ENCODE measurements at regions not wholly inside any gene's neighbourhood (a gene's known extent, or its start where the extent isn't known, plus 50 kb on each side); places are given as distances from the start of the nearest gene placed in this dataset.
"Not testable (repeated sequence)": the region's sequence is repeated elsewhere in the genome, so short reads cannot be mapped to it uniquely, and the experiment has no call there.

GRCh38 chr6:1175877-1176276 lies 136.0 kb upstream of the FOXQ1 start:
- no peak overlapping the region for H3K4me3 Mint-ChIP-seq
- DNase-seq (no peak), ATAC-seq (no peak)
- peaks cover 12% of the 10 kb centered on the region for H3K27me3 Mint-ChIP-seq (ENCODE audit: low read depth)
- no peaks in the 10 kb centered on the region for H3K36me3 Mint-ChIP-seq (ENCODE audit: insufficient read depth)
- no peaks in the 10 kb centered on the region for H3K4me1 Mint-ChIP-seq (ENCODE audit: low read depth)
- peaks cover 3% of the 10 kb centered on the region for H3K9me3 Mint-ChIP-seq

GRCh38 chr6:1170794-1171193 lies 141.1 kb upstream of the FOXQ1 start:
- peaks cover 3% of the 10 kb centered on the region for H3K9me3 Mint-ChIP-seq
- H3K4me1 Mint-ChIP-seq (ENCODE audit: low read depth): no peaks in the 10 kb centered on the region
- no peak overlapping the region for H3K4me3 Mint-ChIP-seq
- ATAC-seq: no peak
- no peaks in the 10 kb centered on the region for H3K36me3 Mint-ChIP-seq (ENCODE audit: insufficient read depth)
- no peak for DNase-seq
- H3K27me3 Mint-ChIP-seq (ENCODE audit: low read depth): peaks cover 7% of the 10 kb centered on the region

- Mint-ChIP-seq H3K9me3 (no peaks in the 10 kb centered on the region), H3K4me3 (no peak overlapping the region)
- ATAC-seq: no peak
These were observed 147.3 kb upstream of the FOXQ1 start for GRCh38 chr6:1164600-1164999.

GRCh38 chr6:1163501-1163900 lies 148.4 kb upstream of the FOXQ1 start:
- H3K4me1 Mint-ChIP-seq (ENCODE audit: low read depth): no peaks in the 10 kb centered on the region
- no peaks in the 10 kb centered on the region for H3K36me3 Mint-ChIP-seq (ENCODE audit: insufficient read depth)
- no peaks in the 10 kb centered on the region for H3K9me3 Mint-ChIP-seq
- peaks cover 6% of the 10 kb centered on the region for H3K27me3 Mint-ChIP-seq (ENCODE audit: low read depth)
- ATAC-seq (no peak), DNase-seq (no peak)
- H3K4me3 Mint-ChIP-seq: no peak overlapping the region

More at GRCh38 chr6:1164600-1164999, 147.3 kb upstream of the FOXQ1 start:
- DNase-seq: no peak
- Mint-ChIP-seq H3K4me1 (ENCODE audit: low read depth) (no peaks in the 10 kb centered on the region), H3K36me3 (ENCODE audit: insufficient read depth) (no peaks in the 10 kb centered on the region), H3K27me3 (ENCODE audit: low read depth) (peaks cover 6% of the 10 kb centered on the region)

GRCh38 chr6:1162367-1163275 lies 149.3 kb upstream of the FOXQ1 start:
- DNase-seq (no peak), ATAC-seq (no peak)
- peaks cover 6% of the 10 kb centered on the region for H3K27me3 Mint-ChIP-seq (ENCODE audit: low read depth)
- H3K36me3 Mint-ChIP-seq (ENCODE audit: insufficient read depth): no peaks in the 10 kb centered on the region
- no peaks in the 10 kb centered on the region for H3K4me1 Mint-ChIP-seq (ENCODE audit: low read depth)
- no peak overlapping the region for H3K4me3 Mint-ChIP-seq
- no peaks in the 10 kb centered on the region for H3K9me3 Mint-ChIP-seq

- not testable (repeated sequence) for DNase-seq; ATAC-seq; H3K9me3 Mint-ChIP-seq; H3K36me3 Mint-ChIP-seq (ENCODE audit: insufficient read depth); H3K4me3 Mint-ChIP-seq; H3K4me1 Mint-ChIP-seq (ENCODE audit: low read depth)
- H3K27me3 Mint-ChIP-seq (ENCODE audit: low read depth): peaks cover 11% of the 10 kb centered on the region
These were observed 155.5 kb upstream of the FOXQ1 start for GRCh38 chr6:1156411-1156810.

- no peak for DNase-seq
- Mint-ChIP-seq H3K4me1 (ENCODE audit: low read depth) (no peaks in the 10 kb centered on the region), H3K36me3 (ENCODE audit: insufficient read depth) (no peaks in the 10 kb centered on the region), H3K27me3 (ENCODE audit: low read depth) (peaks cover 11% of the 10 kb centered on the region), H3K9me3 (no peaks in the 10 kb centered on the region), H3K4me3 (no peak overlapping the region)
- no peak for ATAC-seq
These were observed 158.1 kb upstream of the FOXQ1 start for GRCh38 chr6:1153696-1154245.

- Mint-ChIP-seq H3K27me3 (ENCODE audit: low read depth) (peaks cover 22% of the 10 kb centered on the region), H3K4me3 (no peak overlapping the region), H3K4me1 (ENCODE audit: low read depth) (no peaks in the 10 kb centered on the region), H3K36me3 (ENCODE audit: insufficient read depth) (no peaks in the 10 kb centered on the region), H3K9me3 (no peaks in the 10 kb centered on the region)
- ATAC-seq: no peak
- no peak for DNase-seq
These were observed 165.4 kb upstream of the FOXQ1 start for GRCh38 chr6:1146500-1146899.

- ATAC-seq (no peak), DNase-seq (no peak)
- peaks cover 22% of the 10 kb centered on the region for H3K27me3 Mint-ChIP-seq (ENCODE audit: low read depth)
- no peak overlapping the region for H3K4me3 Mint-ChIP-seq
- H3K36me3 Mint-ChIP-seq (ENCODE audit: insufficient read depth): no peaks in the 10 kb centered on the region
- H3K9me3 Mint-ChIP-seq: no peaks in the 10 kb centered on the region
- H3K4me1 Mint-ChIP-seq (ENCODE audit: low read depth): no peaks in the 10 kb centered on the region
These were observed 166.1 kb upstream of the FOXQ1 start for GRCh38 chr6:1145768-1146218.

GRCh38 chr6:1144842-1145767 lies 166.8 kb upstream of the FOXQ1 start:
- H3K4me3 Mint-ChIP-seq: no peak overlapping the region
- no peak for ATAC-seq
- no peaks in the 10 kb centered on the region for H3K4me1 Mint-ChIP-seq (ENCODE audit: low read depth)
- no peaks in the 10 kb centered on the region for H3K9me3 Mint-ChIP-seq
- peaks cover 22% of the 10 kb centered on the region for H3K27me3 Mint-ChIP-seq (ENCODE audit: low read depth)
- DNase-seq: no peak
- H3K36me3 Mint-ChIP-seq (ENCODE audit: insufficient read depth): no peaks in the 10 kb centered on the region

- Mint-ChIP-seq H3K4me1 (ENCODE audit: low read depth) (no peaks in the 10 kb centered on the region), H3K27me3 (ENCODE audit: low read depth) (peaks cover 20% of the 10 kb centered on the region), H3K4me3 (no peak overlapping the region), H3K36me3 (ENCODE audit: insufficient read depth) (no peaks in the 10 kb centered on the region), H3K9me3 (peaks cover 5% of the 10 kb centered on the region)
- DNase-seq (no peak), ATAC-seq (no peak)
These were observed 168.2 kb upstream of the FOXQ1 start for GRCh38 chr6:1143655-1144054.

GRCh38 chr6:1139155-1139890 lies 172.6 kb upstream of the FOXQ1 start:
- no peaks in the 10 kb centered on the region for H3K4me1 Mint-ChIP-seq (ENCODE audit: low read depth)
- ATAC-seq: no peak

GRCh38 chr6:1137849-1138248 lies 174.0 kb upstream of the FOXQ1 start:
- Mint-ChIP-seq H3K36me3 (ENCODE audit: insufficient read depth) (no peaks in the 10 kb centered on the region), H3K4me1 (ENCODE audit: low read depth) (no peaks in the 10 kb centered on the region), H3K9me3 (peaks cover 5% of the 10 kb centered on the region), H3K4me3 (no peak overlapping the region), H3K27me3 (ENCODE audit: low read depth) (peaks cover 10% of the 10 kb centered on the region)
- ATAC-seq (no peak), DNase-seq (no peak)

More at GRCh38 chr6:1139155-1139890, 172.6 kb upstream of the FOXQ1 start:
- Mint-ChIP-seq H3K27me3 (ENCODE audit: low read depth) (peaks cover 10% of the 10 kb centered on the region), H3K36me3 (ENCODE audit: insufficient read depth) (no peaks in the 10 kb centered on the region), H3K9me3 (peaks cover 5% of the 10 kb centered on the region), H3K4me3 (no peak overlapping the region)
- no peak for DNase-seq

GRCh38 chr6:1136827-1137226 lies 175.1 kb upstream of the FOXQ1 start:
- Mint-ChIP-seq H3K9me3 (peaks cover 5% of the 10 kb centered on the region), H3K36me3 (ENCODE audit: insufficient read depth) (no peaks in the 10 kb centered on the region), H3K4me1 (ENCODE audit: low read depth) (no peaks in the 10 kb centered on the region), H3K27me3 (ENCODE audit: low read depth) (peaks cover 10% of the 10 kb centered on the region), H3K4me3 (no peak overlapping the region)
- DNase-seq: no peak
- ATAC-seq: no peak

All from activated T-cell treated with anti-CD3 and anti-CD28 coated beads, Interleukin-2, amount 50 U/mL, for 4 hours (primary cell).